Erythroblast (primary cell): ENCODE measurements at regions not wholly inside any gene's neighbourhood (a gene's known extent, or its start where the extent isn't known, plus 50 kb on each side); places are given as distances from the start of the nearest gene placed in this dataset.
"Not testable (repeated sequence)": the region's sequence is repeated elsewhere in the genome, so short reads cannot be mapped to it uniquely, and the experiment has no call there.

Source experiments
- DNase-seq, 2 experiments: peaks; one replicate each; lab custom pipeline; 2025; lab: John Stamatoyannopoulos, UW
- GATA1 ChIP-seq: IDR thresholded peaks from 2 replicates; pipeline ENCODE4 v1.6.1; 2011; ENCODE audit warnings: low read depth, mild to moderate bottlenecking, control low read depth, low read length, moderate library complexity
- POLR2A ChIP-seq: IDR thresholded peaks from 2 replicates; pipeline ENCODE4 v1.6.1; 2011; ENCODE audit warnings: mild to moderate bottlenecking, low read length

DNA sequence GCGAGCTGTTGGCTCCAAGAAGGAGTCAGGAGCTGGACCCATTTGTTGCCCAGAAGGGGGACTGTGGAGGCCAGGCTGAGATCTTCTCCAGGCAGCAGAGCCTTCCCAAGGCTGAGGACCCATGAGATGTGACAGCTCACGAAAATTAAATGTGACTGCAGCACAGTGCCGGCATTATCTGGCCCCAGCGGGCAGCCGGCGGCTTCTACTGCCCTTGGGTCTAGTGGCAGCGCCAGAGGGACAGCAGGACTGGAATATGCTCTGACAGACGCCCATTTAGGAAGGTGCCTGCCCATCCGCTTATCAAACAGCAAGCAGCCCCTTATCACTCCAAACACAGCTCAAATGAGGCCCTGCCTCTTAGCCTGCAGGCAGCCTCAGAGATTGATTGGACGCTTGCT, 122.9 kb upstream of the LYZL2 start:
- TF ChIP-seq POLR2A, result no peak
- peak; percentile 85 for TF ChIP-seq GATA1
- DNase-seq, result peak; percentile 93 to 98

DNA sequence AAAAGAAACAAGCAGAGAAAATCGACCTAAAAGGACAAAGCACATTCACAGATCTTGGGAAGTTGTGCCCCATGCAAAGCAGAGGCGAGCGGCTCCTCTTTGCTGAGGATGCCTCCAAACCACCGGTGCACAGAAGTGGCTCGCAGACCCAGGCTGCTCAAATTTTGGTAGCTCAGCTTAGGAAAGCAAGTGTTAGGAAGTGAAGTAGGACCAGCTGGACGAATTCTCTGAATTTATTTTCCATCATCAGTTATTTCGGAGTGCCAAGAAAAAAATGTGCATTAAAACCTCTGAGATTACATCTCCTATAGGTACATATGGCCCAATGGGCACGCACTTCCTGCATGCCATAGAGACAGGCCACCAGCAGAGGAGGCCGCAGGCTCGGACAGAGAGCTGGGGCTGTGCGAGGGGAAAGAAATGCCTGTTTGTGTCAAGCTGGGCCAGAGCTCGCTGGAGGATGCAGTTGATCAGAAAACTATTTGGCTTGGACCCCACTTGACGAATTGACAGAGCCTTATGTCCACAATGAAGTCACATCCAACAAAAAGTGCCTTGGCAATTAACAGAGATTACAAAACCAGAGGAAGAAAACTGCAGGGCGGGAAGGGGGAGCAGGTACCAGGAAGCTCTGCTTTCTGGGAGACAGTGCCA, 122.3 kb upstream of the LYZL2 start:
- TF ChIP-seq POLR2A (no peak), GATA1 (no peak)
- peak; percentile 58 to 65 for DNase-seq

DNA sequence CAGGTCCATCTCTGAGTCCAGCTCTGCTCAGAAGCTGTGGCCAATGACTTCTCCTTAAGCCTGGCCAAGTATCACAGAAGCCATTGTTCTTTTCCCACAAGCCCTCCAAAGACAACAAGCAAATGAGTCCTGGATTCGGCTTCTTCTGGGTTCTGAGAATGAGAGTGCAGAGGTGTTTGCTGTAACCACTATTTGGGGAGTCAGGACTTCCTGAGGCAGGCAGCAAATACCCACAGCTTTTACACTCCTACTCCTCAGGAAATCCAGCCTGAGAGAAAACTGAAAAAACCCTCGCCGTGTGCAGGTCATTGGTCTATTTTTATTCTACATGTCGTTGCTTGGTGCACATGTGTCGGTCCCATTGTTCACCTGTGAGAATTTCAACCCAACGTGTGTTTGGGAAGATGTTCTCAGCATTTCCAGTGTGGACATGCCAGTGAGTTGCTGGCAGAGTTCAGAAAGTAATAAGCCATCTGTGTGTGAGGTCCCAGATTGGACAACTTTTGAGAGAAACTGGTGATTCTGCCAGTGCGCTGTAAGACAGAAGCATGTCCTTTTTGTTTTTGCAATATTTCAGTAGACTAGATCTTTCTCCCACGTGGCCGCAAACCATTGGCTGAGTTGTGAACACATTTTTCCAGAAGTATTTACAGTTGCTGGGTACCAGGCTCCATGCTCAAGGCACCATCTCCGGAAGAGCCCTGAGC, 121.6 kb upstream of the LYZL2 start:
- TF ChIP-seq GATA1 (no peak), POLR2A (no peak)

DNA sequence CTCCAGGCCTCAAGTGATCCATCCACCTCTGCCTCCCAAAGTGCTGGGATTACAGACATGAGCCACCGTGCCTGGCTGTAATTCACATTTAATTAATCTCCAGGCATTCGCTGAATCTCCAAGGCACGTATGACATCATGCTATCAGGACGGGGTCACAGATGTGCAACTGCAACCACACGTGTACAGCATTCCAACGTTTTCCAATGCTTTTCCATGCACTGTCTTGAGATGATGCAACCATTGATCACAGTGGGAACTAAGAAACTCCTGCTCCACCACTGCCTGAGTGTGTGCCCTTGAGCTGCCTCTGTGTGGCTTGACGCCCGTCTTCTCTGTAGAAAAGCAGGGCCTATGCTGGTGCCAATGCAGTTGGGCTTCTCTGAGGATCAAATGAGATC, 119.8 kb upstream of the LYZL2 start:
- no peak for TF ChIP-seq POLR2A
- no peak for TF ChIP-seq GATA1
- no peak for DNase-seq

More for the DNA sequence above, 121.6 kb upstream of the LYZL2 start:
- DNase-seq, result no peak

DNA sequence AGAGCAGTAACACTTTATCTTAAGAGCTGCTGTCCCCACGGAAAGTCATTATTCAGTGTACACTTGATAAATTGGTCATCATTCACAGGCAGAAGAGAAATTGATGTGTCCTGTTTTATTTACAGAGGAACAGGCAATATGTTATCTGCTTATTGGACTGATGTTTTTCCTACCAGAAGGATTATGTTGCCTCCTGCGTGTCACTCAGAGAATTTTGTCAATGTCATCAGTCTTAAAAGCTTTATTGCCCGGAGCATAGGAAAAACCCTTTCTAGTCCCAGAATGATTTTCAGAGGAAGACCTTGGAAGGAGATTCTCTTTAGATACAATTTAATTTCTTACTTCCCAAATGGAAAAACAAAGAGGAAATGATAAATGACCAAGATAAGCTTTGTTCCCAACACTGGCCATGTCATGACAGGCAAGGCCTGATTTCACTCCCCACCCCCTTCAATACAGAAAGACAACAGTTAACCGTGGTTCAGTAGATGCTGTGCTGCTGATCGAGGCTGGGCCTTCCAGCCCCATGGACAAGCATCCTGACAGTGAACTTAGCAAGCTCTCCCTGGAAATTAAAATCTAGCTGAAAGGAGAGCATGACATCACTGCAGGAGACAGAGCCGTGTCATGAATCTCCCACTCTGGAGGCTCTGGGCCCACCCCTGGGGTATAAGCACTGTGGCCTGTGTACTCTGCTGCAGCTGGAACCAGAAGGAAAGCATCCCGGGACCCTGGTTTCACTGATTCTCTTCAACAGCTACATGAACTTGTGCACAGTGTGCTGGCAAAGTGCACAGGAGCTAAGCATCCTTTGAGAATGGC, 118.8 kb upstream of the LYZL2 start:
- no peak for DNase-seq
- TF ChIP-seq POLR2A (no peak), GATA1 (no peak)

DNA sequence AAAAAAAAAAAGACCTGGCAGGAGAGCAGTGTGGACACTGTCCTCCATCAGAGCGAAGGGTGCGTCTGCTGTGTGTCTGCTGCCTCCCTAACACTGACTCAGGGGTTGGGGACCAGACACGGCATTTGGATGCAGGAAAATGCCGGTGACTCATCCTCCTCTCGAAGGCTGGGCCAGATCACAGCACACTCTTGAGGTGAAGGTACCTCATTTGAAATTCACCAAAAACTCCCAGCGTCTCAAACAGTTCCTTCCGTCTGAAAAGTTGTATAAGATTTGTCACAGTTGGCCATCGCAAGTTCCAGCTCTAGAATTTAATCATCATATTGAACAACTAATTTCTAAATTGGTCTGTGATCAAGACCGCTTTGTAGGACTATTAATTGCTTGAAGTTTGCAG, 118.1 kb upstream of the LYZL2 start:
- DNase-seq, result no peak

DNA sequence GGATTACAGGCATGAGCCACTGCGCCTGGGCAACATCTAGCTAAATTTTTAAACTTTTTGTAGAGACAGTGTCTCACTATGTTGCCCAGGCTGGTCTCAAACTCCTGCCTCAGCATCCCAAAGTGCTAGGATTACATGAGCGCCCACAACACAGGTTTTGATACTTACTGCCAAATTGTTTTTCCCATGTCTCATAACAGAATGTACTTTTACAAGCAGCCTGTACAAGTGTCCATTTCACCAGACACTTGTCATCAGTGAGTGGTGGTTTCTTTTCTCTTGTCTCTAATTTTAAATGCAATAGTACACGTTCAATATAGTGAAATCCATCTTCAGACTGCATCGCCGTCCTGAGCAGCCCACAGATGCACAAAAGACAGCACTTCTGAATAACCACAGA, 116.4 kb upstream of the LYZL2 start:
- DNase-seq, result no peak
- no peak for TF ChIP-seq GATA1
- no peak for TF ChIP-seq POLR2A

More for the DNA sequence above, 118.1 kb upstream of the LYZL2 start:
- no peak for TF ChIP-seq GATA1

DNA sequence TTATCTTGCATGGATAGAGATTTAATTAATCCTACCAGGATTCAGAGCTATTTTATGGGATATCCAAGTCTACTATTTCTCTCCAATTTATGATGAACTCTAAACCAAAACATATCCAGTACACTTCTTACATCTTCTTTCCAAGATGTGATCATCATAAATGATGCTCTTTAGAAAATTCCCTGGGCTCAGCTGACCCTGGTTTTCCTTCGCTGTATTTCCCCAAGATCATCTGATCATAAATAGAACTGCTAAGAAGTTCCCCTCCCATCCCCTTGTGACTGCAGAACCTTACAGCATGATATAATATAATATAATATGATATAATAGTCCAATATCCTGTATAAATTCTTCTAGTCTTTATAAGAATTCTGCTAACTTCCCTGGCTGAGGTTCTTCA, 114.6 kb upstream of the LYZL2 start:
- TF ChIP-seq GATA1 (no peak), POLR2A (no peak)
- DNase-seq, result no peak

DNA sequence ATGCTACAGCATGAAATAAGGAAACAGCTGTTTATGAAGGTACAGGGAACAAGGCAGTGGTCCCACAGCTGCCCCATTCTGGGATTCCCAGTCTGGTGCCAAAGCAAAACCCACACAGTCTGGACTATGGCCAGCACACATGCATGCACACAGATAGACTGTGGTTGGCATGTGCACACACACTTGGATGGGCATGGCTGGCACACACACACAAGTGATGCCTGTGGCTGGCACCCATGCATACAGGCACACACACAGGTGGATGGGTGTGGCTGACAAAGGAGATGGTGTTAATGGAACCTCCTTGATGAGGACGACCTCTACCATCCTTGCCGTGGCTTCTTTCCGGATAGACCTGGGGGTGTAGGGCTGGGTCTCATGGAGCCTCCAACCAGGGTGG, 114.0 kb upstream of the LYZL2 start:
- TF ChIP-seq POLR2A (no peak), GATA1 (no peak)
- no peak for DNase-seq

DNA sequence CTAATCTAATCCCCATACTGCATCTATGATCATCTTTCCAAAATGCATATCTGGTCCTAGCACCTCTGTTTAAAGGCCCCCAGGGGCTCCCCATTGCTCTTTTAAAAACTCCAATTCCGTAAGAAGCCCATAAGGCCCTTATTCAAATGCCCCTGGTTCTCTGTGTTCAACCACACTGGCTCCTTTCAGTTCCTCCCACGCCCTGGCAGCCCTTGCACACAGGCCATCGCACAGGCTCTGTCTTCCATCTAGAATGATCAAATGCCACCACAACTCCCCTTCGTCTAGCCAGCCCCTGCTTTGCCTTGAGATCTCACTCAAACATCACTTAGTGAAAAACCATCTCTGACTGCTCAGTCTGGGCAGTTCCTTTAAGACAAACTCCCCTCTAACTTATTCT, 112.9 kb upstream of the LYZL2 start:
- TF ChIP-seq GATA1 (no peak), POLR2A (no peak)
- DNase-seq, result no peak

DNA sequence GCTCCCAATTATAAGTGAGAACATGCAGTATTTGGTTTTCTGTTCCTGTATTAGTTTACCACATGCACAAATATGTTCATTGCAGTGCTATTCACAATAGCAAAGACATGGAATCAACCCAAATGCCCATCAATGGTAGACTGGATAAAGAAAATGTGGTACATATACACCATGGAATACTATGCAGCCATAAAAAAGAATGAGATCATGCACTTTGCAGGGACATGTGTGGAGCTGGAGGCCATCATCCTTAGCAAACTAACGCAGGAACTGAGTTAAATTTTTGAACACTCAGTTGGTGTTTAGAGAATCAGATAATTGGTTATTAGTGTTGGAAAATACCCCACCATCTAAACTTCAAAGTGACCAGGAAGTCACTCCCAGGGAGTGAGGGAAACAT, 111.2 kb upstream of the LYZL2 start:
- not testable (repeated sequence) for DNase-seq

DNA sequence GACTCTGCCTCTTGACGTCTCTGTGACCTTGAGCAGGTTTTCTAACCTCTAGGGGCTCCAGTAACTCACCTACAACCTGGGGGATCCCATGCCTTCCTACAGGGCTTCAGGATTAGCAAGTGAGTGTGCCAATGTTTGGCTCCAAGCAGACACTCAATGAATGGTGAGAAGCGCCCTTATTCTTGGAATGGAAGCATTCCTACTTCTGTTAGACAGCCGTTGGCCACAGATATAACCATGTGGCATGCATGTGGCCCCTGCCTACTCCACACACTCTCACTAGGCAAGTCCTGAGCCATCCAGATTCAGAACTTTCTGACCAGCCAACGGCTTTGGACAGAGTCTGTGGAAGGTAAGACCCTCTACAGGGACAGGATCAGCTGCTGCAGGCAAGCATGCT, 108.9 kb upstream of the LYZL2 start:
- TF ChIP-seq GATA1 (no peak), POLR2A (no peak)
- no peak for DNase-seq

DNA sequence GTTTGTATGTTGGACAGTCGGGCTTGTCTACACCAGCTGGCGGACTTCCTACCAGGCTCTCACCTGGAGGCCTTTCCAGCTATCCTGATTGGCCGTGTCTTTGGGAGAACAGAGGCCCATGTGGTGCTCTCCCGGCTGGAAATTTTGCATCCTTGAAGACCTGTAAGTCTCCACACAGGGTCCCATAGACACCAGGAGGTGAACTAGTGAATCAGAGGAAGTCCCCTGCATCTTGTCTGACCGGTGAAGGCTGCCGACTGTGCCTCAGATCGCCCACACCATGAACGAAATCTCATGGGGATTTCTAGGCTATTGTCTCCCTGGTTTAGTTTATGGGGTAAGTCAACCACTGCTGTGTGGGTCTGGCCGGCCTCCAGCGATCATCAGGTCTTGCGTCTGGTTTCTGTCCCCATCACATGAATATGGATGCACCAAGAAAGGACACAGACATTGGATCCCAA, 108.4 kb upstream of the LYZL2 start:
- TF ChIP-seq POLR2A, result no peak
- TF ChIP-seq GATA1, result no peak
- DNase-seq, result no peak

DNA sequence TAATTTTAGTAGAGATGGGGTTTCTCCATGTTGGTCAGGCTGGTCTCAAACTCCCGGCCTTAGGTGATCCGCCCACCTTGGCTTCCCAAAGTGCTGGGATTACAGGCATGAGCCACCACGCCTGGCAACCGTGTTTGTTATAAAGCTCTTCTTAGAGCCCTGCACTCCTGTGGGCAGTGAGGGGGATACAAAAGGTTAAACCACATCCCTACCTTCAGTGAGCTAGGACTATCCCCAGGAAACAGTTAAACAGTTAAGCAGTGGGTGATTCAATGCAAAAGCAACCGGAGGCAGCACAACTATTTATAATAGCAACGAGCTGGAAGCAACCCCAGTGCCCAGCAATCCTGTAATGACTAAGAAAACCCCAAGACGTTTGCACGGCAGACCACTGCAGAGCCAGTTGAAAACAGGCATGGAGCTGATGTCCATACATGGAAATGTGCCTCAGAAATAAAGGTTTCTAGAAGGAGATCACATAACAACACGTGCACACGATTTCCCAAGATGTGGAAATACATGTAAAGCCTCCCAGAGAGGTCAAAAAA, 107.2 kb upstream of the LYZL2 start:
- no peak for TF ChIP-seq GATA1
- no peak for TF ChIP-seq POLR2A
- no peak for DNase-seq
